Thyroid gland (tissue), 4 donors: ENCODE measurements at regions not wholly inside any gene's neighbourhood (a gene's known extent, or its start where the extent isn't known, plus 50 kb on each side); places are given as distances from the start of the nearest gene placed in this dataset.

Experiments
- CTCF ChIP-seq, 6 experiments: fragments of 200-600 bp in 3 of 6; fragments of 450-650 bp in 3 of 6; sonication (generic) in 3 of 6; IDR thresholded peaks; one replicate each; pipeline ENCODE4 v1.5.1; 2016 to 2019; ENCODE audit warnings: antibody characterized with exemption in 6 of 6, mild to moderate bottlenecking in 2 of 6, inconsistent platforms in 1 of 6, moderate library complexity in 1 of 6
- POLR2A ChIP-seq, 2 donors: fragments of 450-650 bp; IDR thresholded peaks; one replicate each; pipeline ENCODE4 v1.6.1; 2017; ENCODE audit warnings: antibody characterized with exemption in 2 of 2, mild to moderate bottlenecking in 2 of 2, moderate library complexity in 1 of 2

GRCh38 chr18:67216846-67217245 lies 299.7 kb downstream of the DSEL start:
- TF ChIP-seq CTCF (IDR thresholded peaks at IDR 0.05) (no peak), POLR2A (IDR thresholded peaks at IDR 0.05) (no peak)
